Activated CD8-positive, alpha-beta memory T cell treated with anti-CD3 and anti-CD28 coated beads for 48 hours (primary cell): ENCODE measurements at regions not wholly inside any gene's neighbourhood (a gene's known extent, or its start where the extent isn't known, plus 50 kb on each side); places are given as distances from the start of the nearest gene placed in this dataset.
"Not testable (repeated sequence)": the region's sequence is repeated elsewhere in the genome, so short reads cannot be mapped to it uniquely, and the experiment has no call there.

Experiments
- DNase-seq, 3 experiments: peaks; one replicate each; pipeline ENCODE4 v3.0.0-alpha.2; 2020; ENCODE audit warnings: low read depth in 2 of 3, low spot score in 2 of 3

- DNase-seq, result no peak
Measured at GRCh38 chr2:192471982-192472381, 277.2 kb upstream of the TMEFF2 start.

- DNase-seq, result no peak
Measured at GRCh38 chr2:192469612-192470011, 274.9 kb upstream of the TMEFF2 start.

- DNase-seq, result no peak
Measured at GRCh38 chr2:192467953-192468660, 273.4 kb upstream of the TMEFF2 start.

- DNase-seq, result no peak
Measured at GRCh38 chr2:192465141-192465540, 270.4 kb upstream of the TMEFF2 start.

- DNase-seq, result no peak
Measured at GRCh38 chr2:192459422-192459821, 264.7 kb upstream of the TMEFF2 start.

- DNase-seq, result no peak
Measured at GRCh38 chr2:192448881-192449280, 254.1 kb upstream of the TMEFF2 start.

GRCh38 chr2:192444286-192444838, 249.6 kb upstream of the TMEFF2 start:
- DNase-seq, result no peak

- DNase-seq, result no peak
Measured at GRCh38 chr2:192443831-192444230, 249.1 kb upstream of the TMEFF2 start.

GRCh38 chr2:192438239-192438638, 243.5 kb upstream of the TMEFF2 start:
- DNase-seq, result no peak

GRCh38 chr2:192437653-192438052, 242.9 kb upstream of the TMEFF2 start:
- DNase-seq, result no peak

GRCh38 chr2:192424243-192424642, 229.5 kb upstream of the TMEFF2 start:
- no peak for DNase-seq

GRCh38 chr2:192419786-192420185, 225.1 kb upstream of the TMEFF2 start:
- no peak for DNase-seq

GRCh38 chr2:192416060-192416459, 221.3 kb upstream of the TMEFF2 start:
- no peak for DNase-seq

GRCh38 chr2:192414794-192415193, 220.1 kb upstream of the TMEFF2 start:
- DNase-seq, result no peak

- no peak for DNase-seq
Measured at GRCh38 chr2:192413812-192414681, 219.3 kb upstream of the TMEFF2 start.

GRCh38 chr2:192412866-192413265, 218.1 kb upstream of the TMEFF2 start:
- DNase-seq, result not testable (repeated sequence)

- DNase-seq, result no peak
Measured at GRCh38 chr2:192412394-192412793, 217.7 kb upstream of the TMEFF2 start.

- DNase-seq, result no peak
Measured at GRCh38 chr2:192411755-192412154, 217.0 kb upstream of the TMEFF2 start.

GRCh38 chr2:192410319-192410718, 215.6 kb upstream of the TMEFF2 start:
- no peak for DNase-seq

GRCh38 chr2:192407692-192408091, 213.0 kb upstream of the TMEFF2 start:
- DNase-seq, result no peak

GRCh38 chr2:192398236-192398635, 203.5 kb upstream of the TMEFF2 start:
- no peak for DNase-seq

GRCh38 chr2:192394605-192395004, 199.9 kb upstream of the TMEFF2 start:
- DNase-seq, result no peak
